CD4-positive, alpha-beta memory T cell (primary cell): ENCODE measurements at regions not wholly inside any gene's neighbourhood (a gene's known extent, or its start where the extent isn't known, plus 50 kb on each side); places are given as distances from the start of the nearest gene placed in this dataset.
"Not testable (repeated sequence)": the region's sequence is repeated elsewhere in the genome, so short reads cannot be mapped to it uniquely, and the experiment has no call there.

Experiments
- CTCF ChIA-PET: fragments of 350-600 bp; sonication (Branson Sonifier 250); formaldehyde crosslinking; loops from one replicate; lab custom pipeline; 2021; ENCODE audit warnings: inconsistent platforms; ENCODE audit not compliant: partially characterized antibody; lab: Charles Lee
- POLR2A ChIA-PET: fragments of 350-600 bp; sonication (Branson Sonifier 250); formaldehyde crosslinking; loops from one replicate; lab custom pipeline; 2021; ENCODE audit not compliant: partially characterized antibody; lab: Charles Lee
- DNase-seq, 5 donors: peaks; one replicate each; pipeline versions ENCODE4 v3.0.0 to v3.0.0-alpha.2; 2020 to 2022; ENCODE audit warnings: mixed read lengths in 1 of 5
- H3K27ac ChIP-seq: one replicate; pipeline ENCODE4 v1.7.0; 2013; ENCODE audit warnings: low read depth, low read length
- H3K27me3 ChIP-seq: 2 replicates; pipeline ENCODE4 v1.7.0; 2013; ENCODE audit warnings: mild to moderate bottlenecking, low read length, moderate library complexity; ENCODE audit not compliant: insufficient read depth
- H3K36me3 ChIP-seq: 2 replicates; pipeline ENCODE4 v1.7.0; 2013; ENCODE audit warnings: mild to moderate bottlenecking, low read length, moderate library complexity; ENCODE audit not compliant: insufficient read depth
- H3K4me1 ChIP-seq: 2 replicates; pipeline ENCODE4 v1.7.0; 2013; ENCODE audit warnings: mild to moderate bottlenecking, low read length, moderate library complexity; ENCODE audit not compliant: insufficient read depth
- H3K4me3 ChIP-seq, 2 donors: one replicate each; pipeline ENCODE4 v1.7.0; 2013; ENCODE audit warnings: low read length in 2 of 2, mild to moderate bottlenecking in 1 of 2
- H3K9me3 ChIP-seq, 2 donors: one replicate each; pipeline ENCODE4 v1.7.0; 2013; ENCODE audit warnings: low read length in 2 of 2, control low read depth in 1 of 2; ENCODE audit not compliant: control insufficient read depth in 1 of 2
- H3K27ac Mint-ChIP-seq, 7 donors: one replicate each; pipeline ENCODE4 v1.8.0; 2020 to 2021; ENCODE audit warnings: mixed read lengths in 7 of 7, mild to moderate bottlenecking in 6 of 7, inconsistent platforms in 3 of 7, moderate library complexity in 3 of 7
- H3K27me3 Mint-ChIP-seq, 2 donors: one replicate each; pipeline ENCODE4 v1.8.0; 2020 to 2021; ENCODE audit warnings: mixed read lengths in 2 of 2
- H3K36me3 Mint-ChIP-seq, 2 donors: one replicate each; pipeline ENCODE4 v1.8.0; 2020 to 2021; ENCODE audit warnings: mixed read lengths in 2 of 2, inconsistent platforms in 1 of 2, mild to moderate bottlenecking in 1 of 2
- H3K4me1 Mint-ChIP-seq, 4 donors: one replicate each; pipeline ENCODE4 v1.8.0; 2020 to 2021; ENCODE audit warnings: mixed read lengths in 4 of 4, mild to moderate bottlenecking in 1 of 4
- H3K4me3 Mint-ChIP-seq, 8 donors: one replicate each; pipeline ENCODE4 v1.8.0; 2020 to 2021; ENCODE audit warnings: mixed read lengths in 8 of 8, mild to moderate bottlenecking in 7 of 8, moderate library complexity in 6 of 8, inconsistent platforms in 3 of 8
- H3K9me3 Mint-ChIP-seq, 8 donors: one replicate each; pipeline ENCODE4 v1.8.0; 2020 to 2021; ENCODE audit warnings: mixed read lengths in 8 of 8, mild to moderate bottlenecking in 5 of 8, inconsistent platforms in 3 of 8, moderate library complexity in 1 of 8
- intact Hi-C: fragments of 100-400 bp; cut with micrococcal nuclease; formaldehyde crosslinking; loops from one replicate; pipeline ENCODE4 v1.15.1; 2023

- Mint-ChIP-seq H3K4me1 (peaks cover 0 to 12% (median 6%) of the 10 kb centered on the region in 4 donors), H3K4me3 (no peak overlapping the region), H3K36me3 (no peaks in the 10 kb centered on the region), H3K27ac (no peak overlapping the region), H3K9me3 (peaks cover 0 to 4% (median 2%) of the 10 kb centered on the region in 8 donors), H3K27me3 (peaks cover 10 to 11% of the 10 kb centered on the region in 2 donors)
- ChIA-PET POLR2A (no interaction called here), CTCF (interaction anchor here (2.6 kb wide), 1 partner anchor 15 kb away, joined by 10 read pairs; no protein-coding TSS in a partner anchor)
- Histone ChIP-seq H3K4me3 (no peak overlapping the region), H3K9me3 (no peaks in the 10 kb centered on the region), H3K36me3 (no peaks in the 10 kb centered on the region), H3K27ac (no peak overlapping the region), H3K27me3 (no peaks in the 10 kb centered on the region), H3K4me1 (peaks cover 8% of the 10 kb centered on the region)
- intact Hi-C loops: no loop called here
- DNase-seq: no peak
Observed at GRCh38 chr5:42874621-42875198, 63.0 kb upstream of the SELENOP start.

- Histone ChIP-seq H3K9me3 (no peaks in the 10 kb centered on the region), H3K4me3 (no peak overlapping the region), H3K27me3 (no peaks in the 10 kb centered on the region), H3K36me3 (no peaks in the 10 kb centered on the region), H3K4me1 (peaks cover 8% of the 10 kb centered on the region), H3K27ac (no peak overlapping the region)
- CTCF ChIA-PET: no interaction called here
- no peak for DNase-seq
- Mint-ChIP-seq H3K27ac (no peak overlapping the region), H3K9me3 (peaks cover 4 to 23% (median 15%) of the 10 kb centered on the region in 8 donors), H3K4me1 (peaks cover 0 to 12% (median 6%) of the 10 kb centered on the region in 4 donors), H3K27me3 (peaks cover 13 to 17% of the 10 kb centered on the region in 2 donors), H3K4me3 (no peak overlapping the region), H3K36me3 (no peaks in the 10 kb centered on the region)
- POLR2A ChIA-PET: no interaction called here
- intact Hi-C loops: no loop called here
Observed at GRCh38 chr5:42872865-42873264, 61.2 kb upstream of the SELENOP start.

DNA sequence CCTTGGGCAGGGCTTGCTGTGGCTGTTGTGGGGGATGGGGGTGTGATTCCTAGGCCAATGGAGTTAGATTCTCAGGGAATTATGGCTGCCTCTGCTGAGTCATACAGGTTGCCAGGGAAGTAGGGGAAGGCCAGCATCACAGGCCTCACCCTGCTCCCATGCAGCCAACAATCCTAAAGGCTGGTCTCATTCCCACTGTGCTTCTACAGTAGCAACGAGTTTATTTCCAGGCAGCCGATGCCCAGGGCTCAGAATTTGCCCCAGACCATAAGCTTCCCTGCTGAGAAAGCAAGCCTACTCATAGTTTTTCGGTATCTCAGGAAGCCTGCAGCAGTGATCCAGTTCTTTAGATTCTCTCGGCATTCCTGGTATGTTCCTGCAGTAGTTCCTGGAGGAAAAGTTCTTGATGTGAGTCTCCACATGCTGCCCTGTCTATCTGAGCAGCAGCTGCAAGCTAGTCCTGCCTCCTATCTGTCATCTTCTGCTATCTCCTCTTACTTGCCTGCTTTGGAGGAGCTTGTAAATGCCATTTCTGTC, 59.3 kb upstream of the SELENOP start:
- H3K4me3 ChIP-seq: no peak overlapping the region
- peaks cover 0 to 7% (median 3%) of the 10 kb centered on the region in 4 donors for H3K4me1 Mint-ChIP-seq
- CTCF ChIA-PET: no interaction called here

GRCh38 chr5:42868417-42868816, 56.7 kb upstream of the SELENOP start:
- DNase-seq, CTCF ChIA-PET, POLR2A ChIA-PET, H3K27ac ChIP-seq, H3K4me1 ChIP-seq, H3K9me3 ChIP-seq, H3K4me3 Mint-ChIP-seq, H3K4me3 ChIP-seq, H3K36me3 Mint-ChIP-seq, H3K4me1 Mint-ChIP-seq, intact Hi-C loops, H3K27ac Mint-ChIP-seq, H3K27me3 ChIP-seq, H3K36me3 ChIP-seq: not testable (repeated sequence)
- peaks cover 7 to 56% (median 29%) of the 10 kb centered on the region in 8 donors for H3K9me3 Mint-ChIP-seq
- H3K27me3 Mint-ChIP-seq: peaks cover 30 to 37% of the 10 kb centered on the region in 2 donors

More for the DNA sequence above, 59.3 kb upstream of the SELENOP start:
- POLR2A ChIA-PET: no interaction called here
- no peak for DNase-seq
- no peak overlapping the region for H3K4me3 Mint-ChIP-seq
- H3K9me3 Mint-ChIP-seq: peaks cover 7 to 41% (median 20%) of the 10 kb centered on the region in 8 donors
- Histone ChIP-seq H3K27me3 (no peaks in the 10 kb centered on the region), H3K27ac (no peak overlapping the region), H3K9me3 (no peaks in the 10 kb centered on the region), H3K36me3 (no peaks in the 10 kb centered on the region), H3K4me1 (peaks cover 7% of the 10 kb centered on the region)
- no peak overlapping the region for H3K27ac Mint-ChIP-seq
- peaks cover 0 to 1% of the 10 kb centered on the region in 2 donors for H3K36me3 Mint-ChIP-seq
- peaks cover 14 to 22% of the 10 kb centered on the region in 2 donors for H3K27me3 Mint-ChIP-seq
- intact Hi-C loops: no loop called here

- POLR2A ChIA-PET, intact Hi-C loops, H3K4me1 ChIP-seq, H3K27me3 ChIP-seq, H3K27ac Mint-ChIP-seq, H3K4me3 ChIP-seq, H3K9me3 ChIP-seq, H3K36me3 Mint-ChIP-seq, H3K36me3 ChIP-seq, H3K27ac ChIP-seq, H3K4me3 Mint-ChIP-seq, H3K4me1 Mint-ChIP-seq, DNase-seq, CTCF ChIA-PET: not testable (repeated sequence)
- peaks cover 27 to 39% of the 10 kb centered on the region in 2 donors for H3K27me3 Mint-ChIP-seq
- peaks cover 5 to 58% (median 33%) of the 10 kb centered on the region in 8 donors for H3K9me3 Mint-ChIP-seq
Observed at GRCh38 chr5:42864749-42865148, 53.1 kb upstream of the SELENOP start.
